ENCODE measurements at regions not wholly inside any gene's neighbourhood (a gene's known extent, or its start where the extent isn't known, plus 50 kb on each side); places are given as distances from the start of the nearest gene placed in this dataset.

GRCh38 chr2:236991874-236992273 lies 93.8 kb upstream of the COPS8 start:
- no peak overlapping the region for H3K27ac ChIP-seq
- no peak for TF ChIP-seq CTCF (conservative IDR thresholded peaks at IDR 0.05; ENCODE audit: low read depth)
- DNase-seq (ENCODE audit: low spot score) = no peak
- POLR2A ChIA-PET (ENCODE audit: low non-redundant PET) = no interaction called here
- CTCF ChIA-PET = no interaction called here

- no peak overlapping the region for H3K27ac ChIP-seq
- no peak for TF ChIP-seq CTCF (conservative IDR thresholded peaks at IDR 0.05; ENCODE audit: low read depth)
- DNase-seq (ENCODE audit: low spot score) = no peak
- POLR2A ChIA-PET (ENCODE audit: low non-redundant PET) = no interaction called here
- CTCF ChIA-PET = no interaction called here
Observed at GRCh38 chr2:236993286-236993685, 92.4 kb upstream of the COPS8 start.

- POLR2A ChIA-PET (ENCODE audit: low non-redundant PET) = no interaction called here
Observed at GRCh38 chr2:236994361-236994760, 91.3 kb upstream of the COPS8 start.

GRCh38 chr2:236997069-236997715 lies 88.5 kb upstream of the COPS8 start:
- CTCF ChIA-PET = interaction anchor here (0.6 to 1.3 kb wide), 2 partner anchors 435 to 644 kb away, joined by 3 to 4 read pairs; no protein-coding TSS in a partner anchor
- POLR2A ChIA-PET (ENCODE audit: low non-redundant PET) = no interaction called here
- TF ChIP-seq CTCF (conservative IDR thresholded peaks at IDR 0.05; ENCODE audit: low read depth) = no peak
- no peak for DNase-seq (ENCODE audit: low spot score)
- no peak overlapping the region for H3K27ac ChIP-seq

More at GRCh38 chr2:236994361-236994760, 91.3 kb upstream of the COPS8 start:
- CTCF ChIA-PET = no interaction called here
- no peak overlapping the region for H3K27ac ChIP-seq
- no peak for DNase-seq (ENCODE audit: low spot score)
- TF ChIP-seq CTCF (conservative IDR thresholded peaks at IDR 0.05; ENCODE audit: low read depth) = no peak

- peak; percentile 8 for DNase-seq (ENCODE audit: low spot score)
- POLR2A ChIA-PET (ENCODE audit: low non-redundant PET) = no interaction called here
- CTCF ChIA-PET = interaction anchor here (1.3 kb wide), 1 partner anchor 645 kb away, joined by 4 read pairs; no protein-coding TSS in a partner anchor
Observed at GRCh38 chr2:236998236-236998635, 87.5 kb upstream of the COPS8 start.

GRCh38 chr2:236998758-236999157 lies 86.9 kb upstream of the COPS8 start:
- DNase-seq (ENCODE audit: low spot score) = no peak
- no peak overlapping the region for H3K27ac ChIP-seq
- CTCF ChIA-PET = no interaction called here
- POLR2A ChIA-PET (ENCODE audit: low non-redundant PET) = no interaction called here
- no peak for TF ChIP-seq CTCF (conservative IDR thresholded peaks at IDR 0.05; ENCODE audit: low read depth)

More at GRCh38 chr2:236998236-236998635, 87.5 kb upstream of the COPS8 start:
- no peak overlapping the region for H3K27ac ChIP-seq
- TF ChIP-seq CTCF (conservative IDR thresholded peaks at IDR 0.05; ENCODE audit: low read depth) = no peak
